DND-41 (cell line): ENCODE measurements at regions not wholly inside any gene's neighbourhood (a gene's known extent, or its start where the extent isn't known, plus 50 kb on each side); places are given as distances from the start of the nearest gene placed in this dataset.

ENCODE experiments used
- ATAC-seq: fragments of 200-7000 bp; cut with Tn5 transposase; 3 replicates; pipeline ENCODE4 v1.9.1; 2021; ENCODE audit warnings: low read depth; ENCODE audit not compliant: insufficient read depth
- DNase-seq: peaks from one replicate; pipeline ENCODE4 v3.0.0-alpha.2; 2020
- H2AFZ ChIP-seq: 2 replicates; pipeline ENCODE4 v1.6.0; 2012; ENCODE audit warnings: low read depth, low read length
- H3K27ac ChIP-seq: 2 replicates; pipeline ENCODE4 v1.5.1; 2012; ENCODE audit warnings: low read length, inconsistent platforms
- H3K27me3 ChIP-seq: fragments of 200-600 bp; sonication (generic); 2 replicates; pipeline ENCODE4 v1.6.0; 2012; ENCODE audit warnings: low read length, mild to moderate bottlenecking, inconsistent platforms; ENCODE audit not compliant: insufficient read depth, poor library complexity
- H3K36me3 ChIP-seq: 2 replicates; pipeline ENCODE4 v1.5.1; 2012; ENCODE audit warnings: low read length, inconsistent platforms; ENCODE audit not compliant: insufficient read depth
- H3K4me1 ChIP-seq: 2 replicates; pipeline ENCODE4 v1.5.1; 2012; ENCODE audit warnings: mild to moderate bottlenecking, low read length; ENCODE audit not compliant: insufficient read depth
- H3K4me2 ChIP-seq: 2 replicates; pipeline ENCODE4 v1.6.0; 2012; ENCODE audit warnings: mild to moderate bottlenecking, moderate library complexity, low read length, inconsistent platforms; ENCODE audit not compliant: insufficient read depth
- H3K4me3 ChIP-seq, 2 experiments: fragments of 200-600 bp in 1 of 2; shearing (Covaris generic) in 1 of 2; 2 replicates each; pipeline ENCODE4 v1.5.1; 2012 to 2016; ENCODE audit warnings: inconsistent platforms in 2 of 2, low read length in 2 of 2, mild to moderate bottlenecking in 2 of 2, low read depth in 1 of 2, moderate library complexity in 1 of 2
- H3K79me2 ChIP-seq: 2 replicates; pipeline ENCODE4 v1.6.0; 2012; ENCODE audit warnings: low read length, inconsistent platforms; ENCODE audit not compliant: insufficient read depth
- H3K9ac ChIP-seq: 2 replicates; pipeline ENCODE4 v1.6.0; 2012; ENCODE audit warnings: low read depth, mild to moderate bottlenecking, inconsistent platforms, low read length, moderate library complexity
- H3K9me3 ChIP-seq: 2 replicates; pipeline ENCODE4 v1.5.1; 2012; ENCODE audit warnings: low read length, moderate library complexity, mild to moderate bottlenecking, inconsistent platforms; ENCODE audit not compliant: insufficient read depth, severe bottlenecking
- H4K20me1 ChIP-seq: 2 replicates; pipeline ENCODE4 v1.6.0; 2012; ENCODE audit warnings: low read length; ENCODE audit not compliant: insufficient read depth
- EZH2 ChIP-seq: IDR thresholded peaks from 3 replicates; pipeline ENCODE4 v1.6.1; 2012; ENCODE audit warnings: borderline replicate concordance, low read depth, mild to moderate bottlenecking, moderate library complexity, low read length, inconsistent platforms; ENCODE audit not compliant: severe bottlenecking
- TF ChIP-seq, protein P1 (sequence below): IDR thresholded peaks from 2 replicates; pipeline ENCODE4 v1.5.1; 2012; ENCODE audit warnings: borderline replicate concordance, low read length, moderate library complexity, mild to moderate bottlenecking; ENCODE audit not compliant: poor library complexity, severe bottlenecking; ENCODE audit errors: extremely low read depth

DNA sequence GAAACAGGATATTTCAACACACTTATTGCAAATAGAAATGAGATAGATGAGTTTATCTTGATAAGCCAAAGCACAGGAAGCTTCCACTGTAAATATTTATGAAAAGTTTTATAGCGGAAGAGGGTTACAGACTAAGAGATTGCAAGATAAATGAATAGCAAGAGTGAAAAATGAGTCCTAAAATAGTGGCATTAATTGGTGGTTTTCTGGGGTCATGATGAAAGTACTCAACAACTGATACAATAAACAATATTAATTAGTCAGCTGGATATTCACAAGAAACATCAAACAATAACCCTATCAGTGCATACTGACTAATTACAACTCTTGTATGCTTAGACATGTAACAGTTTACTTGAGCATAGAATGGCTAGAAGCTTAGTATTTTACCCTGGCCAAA, 154.8 kb upstream of the CHODL start:
- TF ChIP-seq, protein P1, sequence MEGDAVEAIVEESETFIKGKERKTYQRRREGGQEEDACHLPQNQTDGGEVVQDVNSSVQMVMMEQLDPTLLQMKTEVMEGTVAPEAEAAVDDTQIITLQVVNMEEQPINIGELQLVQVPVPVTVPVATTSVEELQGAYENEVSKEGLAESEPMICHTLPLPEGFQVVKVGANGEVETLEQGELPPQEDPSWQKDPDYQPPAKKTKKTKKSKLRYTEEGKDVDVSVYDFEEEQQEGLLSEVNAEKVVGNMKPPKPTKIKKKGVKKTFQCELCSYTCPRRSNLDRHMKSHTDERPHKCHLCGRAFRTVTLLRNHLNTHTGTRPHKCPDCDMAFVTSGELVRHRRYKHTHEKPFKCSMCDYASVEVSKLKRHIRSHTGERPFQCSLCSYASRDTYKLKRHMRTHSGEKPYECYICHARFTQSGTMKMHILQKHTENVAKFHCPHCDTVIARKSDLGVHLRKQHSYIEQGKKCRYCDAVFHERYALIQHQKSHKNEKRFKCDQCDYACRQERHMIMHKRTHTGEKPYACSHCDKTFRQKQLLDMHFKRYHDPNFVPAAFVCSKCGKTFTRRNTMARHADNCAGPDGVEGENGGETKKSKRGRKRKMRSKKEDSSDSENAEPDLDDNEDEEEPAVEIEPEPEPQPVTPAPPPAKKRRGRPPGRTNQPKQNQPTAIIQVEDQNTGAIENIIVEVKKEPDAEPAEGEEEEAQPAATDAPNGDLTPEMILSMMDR, result no peak
- no peak for TF ChIP-seq EZH2

DNA sequence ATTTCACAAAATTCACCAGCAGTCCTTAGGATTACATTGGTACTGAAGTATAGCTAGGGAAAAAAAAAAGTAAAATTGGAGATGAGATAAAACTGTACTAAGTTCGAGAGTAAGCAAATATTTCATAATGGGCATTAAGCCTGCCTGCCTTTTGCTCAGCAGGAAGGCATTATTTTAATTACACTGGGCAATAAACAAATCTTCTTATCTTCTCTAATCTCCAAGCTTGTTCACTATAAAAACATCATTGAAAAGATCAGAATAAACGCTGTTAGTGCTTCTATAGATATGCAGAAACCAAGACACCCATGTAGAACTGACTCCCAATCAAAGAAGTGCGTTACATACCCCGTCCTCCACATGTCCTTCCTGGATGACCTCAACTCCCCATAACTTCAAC, 174.2 kb upstream of the CHODL start:
- H3K27me3 ChIP-seq, result no peaks in the 10 kb centered on the region
- H2AFZ ChIP-seq, result no peak overlapping the region
- no peaks in the 10 kb centered on the region for H3K36me3 ChIP-seq
- TF ChIP-seq, protein P1, result no peak
- no peak for TF ChIP-seq EZH2
- no peak overlapping the region for H3K27ac ChIP-seq
- DNase-seq (no peak), ATAC-seq (no peak)
- H3K4me1 ChIP-seq, result no peaks in the 10 kb centered on the region
- H3K79me2 ChIP-seq, result no peaks in the 10 kb centered on the region
- no peak overlapping the region for H3K4me2 ChIP-seq
- no peak overlapping the region for H3K4me3 ChIP-seq
- H3K9ac ChIP-seq, result no peak overlapping the region
- no peaks in the 10 kb centered on the region for H3K9me3 ChIP-seq
- no peaks in the 10 kb centered on the region for H4K20me1 ChIP-seq

More for the DNA sequence above, 154.8 kb upstream of the CHODL start:
- Histone ChIP-seq H3K4me2 (no peak overlapping the region), H3K9ac (no peak overlapping the region), H4K20me1 (no peaks in the 10 kb centered on the region), H3K79me2 (no peaks in the 10 kb centered on the region), H3K27ac (no peak overlapping the region), H3K4me1 (no peaks in the 10 kb centered on the region), H3K27me3 (no peaks in the 10 kb centered on the region), H3K9me3 (peaks cover 14% of the 10 kb centered on the region), H3K4me3 (no peak overlapping the region), H3K36me3 (no peaks in the 10 kb centered on the region), H2AFZ (no peak overlapping the region)
- no peak for DNase-seq
- no peak for ATAC-seq

DNA sequence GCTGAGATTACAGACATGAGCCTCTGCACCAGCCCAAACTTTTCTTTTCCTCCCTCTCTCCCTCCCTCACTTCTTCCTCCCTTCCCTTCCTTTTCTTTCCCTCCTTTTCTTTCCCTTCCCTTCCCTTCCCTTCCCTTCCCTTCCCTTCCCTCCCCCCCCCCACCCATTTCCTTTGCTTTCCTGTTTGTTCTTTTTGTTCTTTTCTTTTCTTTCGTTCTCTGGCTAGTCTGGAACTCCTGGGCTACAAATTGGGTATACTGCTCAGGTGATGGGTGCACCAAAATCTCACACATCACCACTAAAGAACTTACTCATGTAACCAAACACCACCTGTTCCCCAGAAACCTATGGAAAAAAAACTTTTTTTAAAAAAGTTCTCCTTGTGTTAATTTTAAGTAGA, 174.8 kb upstream of the CHODL start:
- Histone ChIP-seq H2AFZ (no peak overlapping the region), H3K27ac (no peak overlapping the region), H3K79me2 (no peaks in the 10 kb centered on the region), H4K20me1 (no peaks in the 10 kb centered on the region), H3K4me1 (no peaks in the 10 kb centered on the region), H3K9ac (no peak overlapping the region), H3K36me3 (no peaks in the 10 kb centered on the region), H3K9me3 (no peaks in the 10 kb centered on the region), H3K27me3 (no peaks in the 10 kb centered on the region), H3K4me3 (no peak overlapping the region), H3K4me2 (no peak overlapping the region)
- TF ChIP-seq, protein P1, result no peak
- no peak for TF ChIP-seq EZH2
- DNase-seq (no peak), ATAC-seq (no peak)

DNA sequence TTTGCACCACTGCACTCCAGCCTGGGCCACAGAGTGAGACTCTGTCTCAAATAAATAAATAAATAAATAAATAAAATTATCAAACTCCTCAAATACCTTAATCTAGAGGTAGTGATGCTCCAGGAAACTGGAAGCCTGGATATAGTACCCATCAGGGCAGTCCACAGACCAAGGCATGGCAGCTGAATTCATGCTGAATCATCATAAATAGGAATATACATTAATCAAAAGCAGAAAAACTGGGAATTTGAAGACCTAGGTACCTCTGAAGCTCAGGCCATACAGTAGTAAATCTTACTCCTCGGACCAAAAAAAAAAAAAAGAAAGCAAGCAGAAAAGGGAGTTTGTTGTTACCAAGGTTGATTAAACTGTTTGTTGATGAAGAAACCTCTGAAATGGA, 184.2 kb upstream of the CHODL start:
- H3K27me3 ChIP-seq, result no peaks in the 10 kb centered on the region
- no peaks in the 10 kb centered on the region for H3K9me3 ChIP-seq
- no peak overlapping the region for H3K4me3 ChIP-seq
- ATAC-seq (no peak), DNase-seq (no peak)
- no peak overlapping the region for H3K4me2 ChIP-seq
- H3K79me2 ChIP-seq, result no peaks in the 10 kb centered on the region
- no peaks in the 10 kb centered on the region for H3K4me1 ChIP-seq
- no peak overlapping the region for H3K9ac ChIP-seq
- TF ChIP-seq, protein P1, result no peak
- TF ChIP-seq EZH2, result no peak
- no peak overlapping the region for H3K27ac ChIP-seq
- H2AFZ ChIP-seq, result no peak overlapping the region
- no peaks in the 10 kb centered on the region for H3K36me3 ChIP-seq
- no peaks in the 10 kb centered on the region for H4K20me1 ChIP-seq
